HG03135 (cell line): ENCODE measurements at regions not wholly inside any gene's neighbourhood (a gene's known extent, or its start where the extent isn't known, plus 50 kb on each side); places are given as distances from the start of the nearest gene placed in this dataset.

Source experiments
- ATAC-seq: cut with Tn5 transposase; IDR thresholded peaks from one replicate; pipeline ENCODE4 v1.9.1; 2021; ENCODE audit warnings: mild to moderate bottlenecking, moderate library complexity; ENCODE audit not compliant: unreplicated experiment

GRCh38 chr2:30046979-30047378 lies 99.8 kb upstream of the YPEL5 start:
- ATAC-seq: no peak

- no peak for ATAC-seq
Measured at GRCh38 chr2:30048636-30049175, 98.1 kb upstream of the YPEL5 start.

GRCh38 chr2:30055548-30055947 lies 91.3 kb upstream of the YPEL5 start:
- ATAC-seq: no peak

GRCh38 chr2:30060562-30060961 lies 86.2 kb upstream of the YPEL5 start:
- ATAC-seq: no peak

GRCh38 chr2:30068067-30068466 lies 78.7 kb upstream of the YPEL5 start:
- ATAC-seq: no peak

- peak; percentile 80 for ATAC-seq
Measured at GRCh38 chr2:30072250-30072842, 74.5 kb upstream of the YPEL5 start.

GRCh38 chr2:30073523-30073922 lies 73.3 kb upstream of the YPEL5 start:
- ATAC-seq: no peak

- no peak for ATAC-seq
Measured at GRCh38 chr2:30074023-30074422, 72.8 kb upstream of the YPEL5 start.

GRCh38 chr2:30078521-30078920 lies 68.3 kb upstream of the YPEL5 start:
- no peak for ATAC-seq

- no peak for ATAC-seq
Measured at GRCh38 chr2:30084915-30085314, 61.9 kb upstream of the YPEL5 start.

GRCh38 chr2:30089171-30089570 lies 57.6 kb upstream of the YPEL5 start:
- no peak for ATAC-seq

- no peak for ATAC-seq
Measured at GRCh38 chr2:30095402-30095801, 51.4 kb upstream of the YPEL5 start.

GRCh38 chr2:30096451-30096850 lies 50.4 kb upstream of the YPEL5 start:
- ATAC-seq: no peak
